ENCODE measurements at regions not wholly inside any gene's neighbourhood (a gene's known extent, or its start where the extent isn't known, plus 50 kb on each side); places are given as distances from the start of the nearest gene placed in this dataset.

- TF ChIP-seq ZNF621 (tag by site-specific recombination; IDR thresholded peaks at IDR 0.05): no peak
- no peak for TF ChIP-seq ZNF223 (tag by site-specific recombination; IDR thresholded peaks at IDR 0.05)
- no peak for TF ChIP-seq KLF9 (tag by site-specific recombination; IDR thresholded peaks at IDR 0.05; ENCODE audit: low read depth)
- TF ChIP-seq KLF10 (tag by site-specific recombination; IDR thresholded peaks at IDR 0.05): no peak
- no peak for TF ChIP-seq ZNF398 (tag by site-specific recombination; IDR thresholded peaks at IDR 0.05)
- TF ChIP-seq INSM2 (tag by site-specific recombination; IDR thresholded peaks at IDR 0.05): no peak
- TF ChIP-seq ZNF18 (tag by site-specific recombination; IDR thresholded peaks at IDR 0.05): no peak
- TF ChIP-seq ZSCAN30 (tag by site-specific recombination; IDR thresholded peaks at IDR 0.05): no peak
- no peak for TF ChIP-seq ZNF433 (tag by site-specific recombination; IDR thresholded peaks at IDR 0.05; ENCODE audit: low read depth)
- TF ChIP-seq ZNF544 (tag by site-specific recombination; IDR thresholded peaks at IDR 0.05): no peak
- TF ChIP-seq ZNF114 (tag by site-specific recombination; IDR thresholded peaks at IDR 0.05): no peak
Observed at GRCh38 chr9:25990376-25990775, 312.1 kb upstream of the TUSC1 start (continued).

- Histone ChIP-seq H3K36me3 (ENCODE audit: control insufficient read depth in 2 of 2, insufficient read depth in 1 of 2, low read length in 2 of 2) (no peaks in the 10 kb centered on the region), H3K9me3 (ENCODE audit: control insufficient read depth, insufficient read depth, low read depth, low read length) (no peaks in the 10 kb centered on the region), H3K4me1 (ENCODE audit: control insufficient read depth, insufficient read depth, low read length) (no peaks in the 10 kb centered on the region), H3K27ac (ENCODE audit: extremely low read depth, low read depth, low read length) (no peak overlapping the region), H3K4me3 (ENCODE audit: low read depth, low read length) (no peak overlapping the region)
- POLR2A ChIA-PET: no interaction called here
- CTCF ChIA-PET: no interaction called here
- TF ChIP-seq ZNF580 (tag by site-specific recombination; IDR thresholded peaks at IDR 0.05) (no peak), ZNF280C (tag by site-specific recombination; IDR thresholded peaks at IDR 0.05) (no peak), ZNF830 (tag by site-specific recombination; IDR thresholded peaks at IDR 0.05; ENCODE audit: low read depth) (no peak), GLIS2 (tag by site-specific recombination; IDR thresholded peaks at IDR 0.05) (no peak), HOXA7 (CRISPR knock-in tag; IDR thresholded peaks at IDR 0.05; ENCODE audit: borderline replicate concordance) (no peak), ZNF544 (tag by site-specific recombination; IDR thresholded peaks at IDR 0.05) (no peak), ZFP37 (tag by site-specific recombination; IDR thresholded peaks at IDR 0.05) (no peak), ZNF140 (tag by site-specific recombination; IDR thresholded peaks at IDR 0.05) (no peak), ZNF133 (tag by site-specific recombination; IDR thresholded peaks at IDR 0.05) (no peak), ZBTB17 (tag by site-specific recombination; IDR thresholded peaks at IDR 0.05) (no peak), ZSCAN4 (tag by site-specific recombination; IDR thresholded peaks at IDR 0.05) (no peak)
Observed at GRCh38 chr9:25975667-25976066, 297.4 kb upstream of the TUSC1 start.

All from HEK293 (cell line).